Mucosa of descending colon (tissue), 3 donors: ENCODE measurements at regions not wholly inside any gene's neighbourhood (a gene's known extent, or its start where the extent isn't known, plus 50 kb on each side); places are given as distances from the start of the nearest gene placed in this dataset.

Source experiments
- ATAC-seq: fragments of 200-7000 bp; cut with Tn5 transposase; one replicate; pipeline ENCODE4 v1.9.1; 2020; ENCODE audit warnings: mild to moderate bottlenecking, moderate library complexity
- DNase-seq, 3 donors: peaks; one replicate each; pipeline ENCODE4 v3.0.0-alpha.2; 2020
- H3K36me3 ChIP-seq: fragments of 200-600 bp; one replicate; pipeline ENCODE4 v1.8.0; 2021; ENCODE audit warnings: low read depth, mild to moderate bottlenecking
- H3K4me1 ChIP-seq: fragments of 200-600 bp; one replicate; pipeline ENCODE4 v1.8.0; 2021; ENCODE audit warnings: low read depth, mild to moderate bottlenecking
- H3K4me3 ChIP-seq: fragments of 200-600 bp; one replicate; pipeline ENCODE4 v1.8.0; 2021; ENCODE audit warnings: mild to moderate bottlenecking
- H3K9me3 ChIP-seq: fragments of 200-600 bp; one replicate; pipeline ENCODE4 v1.8.0; 2021; ENCODE audit warnings: mild to moderate bottlenecking
- intact Hi-C, 2 donors: fragments of 100-400 bp; cut with DNase I in 1 of 2; cut with micrococcal nuclease in 1 of 2; formaldehyde crosslinking; loops; one replicate each; pipeline versions ENCODE4 v1.11.0 to v1.11.1; 2022; cut with DNase I, micrococcal nuclease
- TF ChIP-seq, protein P1 (sequence below): fragments of 200-600 bp; IDR thresholded peaks from one replicate; pipeline ENCODE4 v1.8.0; 2022; ENCODE audit warnings: antibody characterized with exemption, mild to moderate bottlenecking
- donor health status: DM: no; HTN: no; CAD: no; lungs with moderate emphysema.
- donor health status: DM: no; HTN: no; CAD: no.
- donor health status: DM: no; HTN: yes; CAD: no.

DNA sequence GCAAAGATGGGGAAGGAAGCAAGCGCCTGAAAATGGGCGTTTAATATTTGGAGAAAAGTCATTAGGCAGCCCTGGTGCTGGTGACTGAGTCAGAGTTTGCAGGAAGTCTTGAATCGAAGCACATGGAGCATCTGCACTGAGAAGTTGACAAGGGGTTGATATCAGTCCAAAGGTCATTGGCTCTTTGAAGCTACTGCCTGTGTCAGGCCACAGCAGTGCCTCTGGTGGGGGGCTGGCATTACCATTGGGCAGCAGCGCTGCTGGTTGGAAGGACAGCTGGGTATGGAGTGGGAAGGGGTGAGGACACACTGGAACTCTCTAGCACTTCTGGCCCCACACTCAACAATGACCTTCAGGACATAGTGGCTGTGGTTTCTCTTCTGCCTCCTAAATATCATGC lies 150.4 kb upstream of the ERCC6L2 start:
- intact Hi-C loops, result no loop called here
- H3K9me3 ChIP-seq, result no peaks in the 10 kb centered on the region
- TF ChIP-seq, protein P1, sequence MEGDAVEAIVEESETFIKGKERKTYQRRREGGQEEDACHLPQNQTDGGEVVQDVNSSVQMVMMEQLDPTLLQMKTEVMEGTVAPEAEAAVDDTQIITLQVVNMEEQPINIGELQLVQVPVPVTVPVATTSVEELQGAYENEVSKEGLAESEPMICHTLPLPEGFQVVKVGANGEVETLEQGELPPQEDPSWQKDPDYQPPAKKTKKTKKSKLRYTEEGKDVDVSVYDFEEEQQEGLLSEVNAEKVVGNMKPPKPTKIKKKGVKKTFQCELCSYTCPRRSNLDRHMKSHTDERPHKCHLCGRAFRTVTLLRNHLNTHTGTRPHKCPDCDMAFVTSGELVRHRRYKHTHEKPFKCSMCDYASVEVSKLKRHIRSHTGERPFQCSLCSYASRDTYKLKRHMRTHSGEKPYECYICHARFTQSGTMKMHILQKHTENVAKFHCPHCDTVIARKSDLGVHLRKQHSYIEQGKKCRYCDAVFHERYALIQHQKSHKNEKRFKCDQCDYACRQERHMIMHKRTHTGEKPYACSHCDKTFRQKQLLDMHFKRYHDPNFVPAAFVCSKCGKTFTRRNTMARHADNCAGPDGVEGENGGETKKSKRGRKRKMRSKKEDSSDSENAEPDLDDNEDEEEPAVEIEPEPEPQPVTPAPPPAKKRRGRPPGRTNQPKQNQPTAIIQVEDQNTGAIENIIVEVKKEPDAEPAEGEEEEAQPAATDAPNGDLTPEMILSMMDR, result no peak
- no peak for DNase-seq
- H3K36me3 ChIP-seq, result no peaks in the 10 kb centered on the region
- H3K4me1 ChIP-seq, result peaks cover 23% of the 10 kb centered on the region
- H3K4me3 ChIP-seq, result no peak overlapping the region
- ATAC-seq, result no peak

DNA sequence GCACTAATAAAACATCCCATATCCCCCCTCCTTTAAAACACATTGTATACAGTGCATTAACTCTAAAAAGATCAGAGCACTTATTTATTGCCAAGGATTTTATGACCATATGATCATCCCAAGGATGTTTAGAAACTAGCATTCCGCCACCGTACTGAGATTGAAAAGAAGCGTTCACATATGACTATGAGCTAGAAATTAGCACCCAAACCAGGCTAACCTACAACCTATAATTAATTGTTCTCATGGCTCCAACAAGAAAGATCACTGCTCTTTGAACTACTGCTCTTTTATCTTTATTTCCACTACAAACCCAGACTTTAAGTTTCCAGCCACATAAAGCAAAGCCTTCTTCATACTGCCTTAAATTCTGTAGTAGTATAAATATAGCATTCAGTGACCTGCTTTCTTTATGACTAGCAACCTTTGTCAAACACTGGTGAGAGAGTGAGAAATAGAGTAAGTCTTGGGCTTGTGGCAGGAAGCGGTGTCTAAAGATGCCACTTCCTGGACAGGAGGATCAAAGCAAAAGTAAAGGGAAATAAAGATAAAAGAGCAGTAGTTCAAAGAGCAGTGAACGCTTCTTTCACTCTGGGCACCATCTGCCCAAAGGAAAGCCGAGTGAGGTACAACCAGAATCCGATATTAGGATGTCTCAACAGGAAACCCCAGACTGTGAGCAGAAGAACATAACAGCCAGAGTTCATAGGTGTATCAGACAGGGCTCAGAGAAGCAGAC lies 151.1 kb upstream of the ERCC6L2 start:
- H3K36me3 ChIP-seq, result no peaks in the 10 kb centered on the region
- peak; percentile 65 for ATAC-seq
- DNase-seq, result peak in 1 of 3 donors; percentile 51
- no peaks in the 10 kb centered on the region for H3K9me3 ChIP-seq
- TF ChIP-seq, protein P1, result no peak
- H3K4me1 ChIP-seq, result peaks cover 28% of the 10 kb centered on the region
- intact Hi-C loops, result no loop called here
- H3K4me3 ChIP-seq, result no peak overlapping the region

DNA sequence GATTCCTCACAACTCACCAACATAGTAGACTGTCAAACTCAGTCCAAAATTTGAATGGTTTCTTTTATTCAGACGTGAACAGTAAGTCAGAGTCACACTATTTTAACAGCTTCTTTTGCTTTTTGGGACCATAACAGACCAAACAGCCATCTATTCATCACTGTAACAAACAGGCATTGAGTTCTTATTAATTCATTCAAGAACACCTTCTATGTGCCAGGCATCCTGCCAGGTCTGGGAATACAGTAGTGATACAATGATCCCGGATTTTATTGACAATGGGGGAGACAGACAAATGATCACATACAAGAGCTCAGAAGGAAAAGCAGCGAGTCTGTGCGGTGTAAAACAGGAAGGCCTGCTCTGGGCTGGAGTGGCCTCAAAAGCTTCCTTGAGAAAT lies 153.3 kb upstream of the ERCC6L2 start:
- Histone ChIP-seq H3K4me1 (peaks cover 33% of the 10 kb centered on the region), H3K4me3 (no peak overlapping the region), H3K9me3 (no peaks in the 10 kb centered on the region), H3K36me3 (no peaks in the 10 kb centered on the region)
- DNase-seq, result peak in 1 of 3 donors; percentile 51
- ATAC-seq, result peak; percentile 7
- intact Hi-C loops, result no loop called here
- TF ChIP-seq, protein P1, result no peak

DNA sequence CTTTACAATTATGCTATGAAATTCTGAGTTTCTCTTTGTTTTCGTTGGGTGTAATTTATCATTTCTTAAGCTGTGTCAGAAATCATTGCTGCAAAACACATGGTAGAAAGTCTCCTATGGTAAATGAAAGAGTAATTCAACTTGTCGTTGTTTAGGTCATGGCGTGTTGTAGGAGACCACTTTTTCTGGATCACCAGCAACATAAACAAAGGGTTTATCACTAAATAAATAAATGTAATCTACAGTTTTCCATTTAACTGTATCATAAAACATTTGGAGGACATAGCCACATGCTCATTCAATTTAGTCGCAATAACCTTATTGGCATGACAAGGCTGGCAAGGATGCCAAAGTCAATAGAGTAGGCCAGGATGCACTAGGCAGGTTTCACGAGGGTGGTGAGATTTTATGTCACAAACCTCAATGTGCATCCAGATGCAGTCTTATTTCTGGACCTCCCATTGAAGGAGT lies 154.4 kb upstream of the ERCC6L2 start:
- Histone ChIP-seq H3K4me3 (no peak overlapping the region), H3K9me3 (peaks cover 1% of the 10 kb centered on the region), H3K36me3 (no peaks in the 10 kb centered on the region), H3K4me1 (peaks cover 33% of the 10 kb centered on the region)
- ATAC-seq, result peak; percentile 82
- DNase-seq, result peak in 1 of 3 donors; percentile 83
- TF ChIP-seq, protein P1, result no peak
- intact Hi-C loops, result no loop called here

DNA sequence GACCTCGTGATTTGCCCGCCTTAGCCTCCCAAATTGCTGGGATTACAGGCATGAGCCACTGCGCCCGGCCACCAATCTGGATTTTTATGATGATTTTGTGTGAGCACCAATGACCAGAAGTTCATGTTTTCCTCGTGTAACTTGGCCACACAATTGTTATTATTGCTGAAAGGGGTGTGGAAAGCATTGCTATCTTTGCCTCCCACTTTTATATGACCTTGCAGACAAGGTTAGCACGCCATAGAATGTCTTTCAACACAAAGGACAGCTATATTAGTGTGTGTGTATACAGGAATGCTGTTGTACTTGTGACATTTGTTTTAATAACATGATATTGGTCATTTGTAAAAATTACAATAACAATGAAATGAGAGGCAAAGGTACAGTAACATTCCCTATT lies 155.0 kb upstream of the ERCC6L2 start:
- H3K4me1 ChIP-seq, result peaks cover 33% of the 10 kb centered on the region
- no peak for DNase-seq
- H3K36me3 ChIP-seq, result no peaks in the 10 kb centered on the region
- intact Hi-C loops, result no loop called here
- TF ChIP-seq, protein P1, result no peak
- H3K9me3 ChIP-seq, result peaks cover 5% of the 10 kb centered on the region
- H3K4me3 ChIP-seq, result no peak overlapping the region
- ATAC-seq, result no peak
